ENCODE measurements at regions not wholly inside any gene's neighbourhood (a gene's known extent, or its start where the extent isn't known, plus 50 kb on each side); places are given as distances from the start of the nearest gene placed in this dataset.

GRCh38 chr2:20135631-20136050 lies 84.2 kb upstream of the LAPTM4A start:
- H3K36me3 ChIP-seq (ENCODE audit: low read length) = no peaks in the 10 kb centered on the region
- H3K9ac ChIP-seq (ENCODE audit: low read length) = no peak overlapping the region
- H3K4me2 ChIP-seq (ENCODE audit: low read depth, low read length, poor library complexity, severe bottlenecking) = no peak overlapping the region
- no peaks in the 10 kb centered on the region for H4K20me1 ChIP-seq (ENCODE audit: low read depth, low read length)
- no peaks in the 10 kb centered on the region for H3K9me2 ChIP-seq (replicated peaks; ENCODE audit: insufficient read depth, low read length)
- H3K27ac ChIP-seq (ENCODE audit: low read depth, low read length) = no peak overlapping the region
- no peak overlapping the region for H2AFZ ChIP-seq (ENCODE audit: low read depth, low read length, severe bottlenecking)
- no peak overlapping the region for H3K4me3 ChIP-seq (ENCODE audit: insufficient read depth, low read length, poor library complexity, severe bottlenecking)
- H3K79me2 ChIP-seq (ENCODE audit: insufficient read depth, low read length) = no peaks in the 10 kb centered on the region
- H3K27me3 ChIP-seq (ENCODE audit: low read length) = no peaks in the 10 kb centered on the region
- H3K9me3 ChIP-seq (ENCODE audit: insufficient read depth, low read length) = no peaks in the 10 kb centered on the region
- TF ChIP-seq CTCF (IDR thresholded peaks at IDR 0.05; ENCODE audit: insufficient read depth, low read length, poor library complexity, severe bottlenecking) (peak; percentile 55), EZH2phosphoT487 (conservative IDR thresholded peaks at IDR 0.05; ENCODE audit: low read length) (no peak)
- no peaks in the 10 kb centered on the region for H3F3A ChIP-seq (ENCODE audit: insufficient read depth)

DNA sequence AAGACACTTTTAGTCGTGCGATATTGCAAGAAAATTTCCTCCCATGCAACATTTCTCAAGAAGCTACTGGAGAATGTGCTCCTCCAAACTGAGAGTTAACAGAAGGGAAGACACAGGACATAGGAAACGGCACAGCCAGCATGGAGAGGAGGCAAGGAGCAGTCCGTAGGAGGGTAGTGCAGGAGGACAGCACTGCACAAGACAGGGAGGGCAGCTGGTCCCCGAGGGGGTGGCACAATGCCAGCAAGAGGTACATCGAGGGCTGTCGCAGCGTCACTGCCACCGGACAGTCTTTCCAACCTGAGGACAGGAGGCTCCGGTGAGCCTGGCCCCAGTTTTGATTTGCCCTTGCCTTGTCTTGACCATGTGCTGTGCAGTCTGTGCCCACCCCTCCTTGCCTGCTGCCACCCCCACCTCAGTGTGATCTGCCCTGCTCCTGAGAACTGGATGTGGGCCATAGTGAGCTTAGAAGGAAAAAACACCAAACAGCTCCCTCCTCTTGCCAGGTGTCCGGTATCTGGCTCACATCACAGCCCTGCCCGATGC lies 81.6 kb upstream of the LAPTM4A start:
- Histone ChIP-seq H3K9me2 (replicated peaks; ENCODE audit: insufficient read depth, low read length) (no peaks in the 10 kb centered on the region), H3K4me2 (ENCODE audit: low read depth, low read length, poor library complexity, severe bottlenecking) (no peak overlapping the region), H3K4me3 (ENCODE audit: insufficient read depth, low read length, poor library complexity, severe bottlenecking) (no peak overlapping the region), H4K20me1 (ENCODE audit: low read depth, low read length) (no peaks in the 10 kb centered on the region), H3F3A (ENCODE audit: insufficient read depth) (no peaks in the 10 kb centered on the region), H3K27ac (ENCODE audit: low read depth, low read length) (no peak overlapping the region), H3K9me3 (ENCODE audit: insufficient read depth, low read length) (no peaks in the 10 kb centered on the region), H3K36me3 (ENCODE audit: low read length) (no peaks in the 10 kb centered on the region), H3K9ac (ENCODE audit: low read length) (no peak overlapping the region), H2AFZ (ENCODE audit: low read depth, low read length, severe bottlenecking) (no peak overlapping the region), H3K27me3 (ENCODE audit: low read length) (no peaks in the 10 kb centered on the region), H3K79me2 (ENCODE audit: insufficient read depth, low read length) (no peaks in the 10 kb centered on the region)
- no peak for TF ChIP-seq EZH2phosphoT487 (conservative IDR thresholded peaks at IDR 0.05; ENCODE audit: low read length)
- no peak for TF ChIP-seq CTCF (IDR thresholded peaks at IDR 0.05; ENCODE audit: insufficient read depth, low read length, poor library complexity, severe bottlenecking)

DNA sequence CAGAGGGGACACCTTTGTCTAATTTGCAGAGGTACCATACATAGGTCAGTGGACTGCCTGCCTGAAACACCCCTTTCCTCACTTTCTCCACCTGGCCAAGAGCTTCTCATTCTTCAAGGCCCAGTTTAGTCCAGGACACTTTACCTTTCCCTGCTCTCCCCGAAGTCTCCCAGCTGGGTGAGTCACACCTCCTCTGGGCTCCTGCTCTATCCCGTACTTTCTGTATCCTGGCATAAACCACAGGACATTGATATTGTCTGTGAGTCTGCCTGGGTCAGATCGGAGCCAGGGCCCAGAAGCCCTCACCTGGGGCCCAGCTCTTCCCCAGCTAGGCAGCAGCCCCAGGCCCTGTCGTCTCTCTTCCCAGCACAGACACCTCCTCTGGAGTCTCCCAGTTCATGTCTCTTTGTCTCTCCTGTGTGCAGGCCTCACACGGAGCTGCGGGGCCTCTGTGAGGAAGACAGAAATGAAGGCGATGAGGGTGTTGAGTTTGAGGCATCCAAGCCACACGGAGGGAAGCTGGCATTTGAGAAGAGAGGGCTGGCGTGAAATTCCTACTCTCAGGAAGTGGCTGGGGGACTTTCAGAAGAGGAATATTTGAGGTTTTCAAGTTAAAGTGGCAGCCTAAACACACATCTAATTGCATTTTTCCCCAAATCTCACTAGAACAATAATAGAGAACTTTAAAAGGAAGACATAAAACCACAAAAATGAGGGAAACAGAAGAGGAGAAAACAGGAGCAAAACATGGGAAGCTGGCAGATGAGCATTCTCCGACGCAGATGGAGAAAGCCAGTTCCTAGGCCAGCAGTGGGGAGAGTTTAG lies 79.6 kb upstream of the LAPTM4A start:
- Histone ChIP-seq H3K4me2 (ENCODE audit: low read depth, low read length, poor library complexity, severe bottlenecking) (no peak overlapping the region), H3K9me3 (ENCODE audit: insufficient read depth, low read length) (no peaks in the 10 kb centered on the region), H2AFZ (ENCODE audit: low read depth, low read length, severe bottlenecking) (no peak overlapping the region), H3K4me3 (ENCODE audit: insufficient read depth, low read length, poor library complexity, severe bottlenecking) (no peak overlapping the region), H4K20me1 (ENCODE audit: low read depth, low read length) (no peaks in the 10 kb centered on the region), H3K9ac (ENCODE audit: low read length) (no peak overlapping the region), H3K27me3 (ENCODE audit: low read length) (no peaks in the 10 kb centered on the region), H3K36me3 (ENCODE audit: low read length) (no peaks in the 10 kb centered on the region), H3K9me2 (replicated peaks; ENCODE audit: insufficient read depth, low read length) (no peaks in the 10 kb centered on the region), H3K27ac (ENCODE audit: low read depth, low read length) (no peak overlapping the region), H3F3A (ENCODE audit: insufficient read depth) (no peaks in the 10 kb centered on the region), H3K79me2 (ENCODE audit: insufficient read depth, low read length) (no peaks in the 10 kb centered on the region)
- TF ChIP-seq CTCF (IDR thresholded peaks at IDR 0.05; ENCODE audit: insufficient read depth, low read length, poor library complexity, severe bottlenecking) = no peak
- no peak for TF ChIP-seq EZH2phosphoT487 (conservative IDR thresholded peaks at IDR 0.05; ENCODE audit: low read length)

Data from SU-DHL-6 (cell line).